UCSD-AML1 (cell line): ENCODE measurements at regions not wholly inside any gene's neighbourhood (a gene's known extent, or its start where the extent isn't known, plus 50 kb on each side); places are given as distances from the start of the nearest gene placed in this dataset.

Experiments used
- DNase-seq: peaks from one replicate; lab custom pipeline; 2025; ENCODE audit not compliant: unreplicated experiment; lab: John Stamatoyannopoulos, UW

GRCh38 chr3:28087591-28087990 lies 153.8 kb upstream of the CMC1 start:
- DNase-seq: no peak

DNA sequence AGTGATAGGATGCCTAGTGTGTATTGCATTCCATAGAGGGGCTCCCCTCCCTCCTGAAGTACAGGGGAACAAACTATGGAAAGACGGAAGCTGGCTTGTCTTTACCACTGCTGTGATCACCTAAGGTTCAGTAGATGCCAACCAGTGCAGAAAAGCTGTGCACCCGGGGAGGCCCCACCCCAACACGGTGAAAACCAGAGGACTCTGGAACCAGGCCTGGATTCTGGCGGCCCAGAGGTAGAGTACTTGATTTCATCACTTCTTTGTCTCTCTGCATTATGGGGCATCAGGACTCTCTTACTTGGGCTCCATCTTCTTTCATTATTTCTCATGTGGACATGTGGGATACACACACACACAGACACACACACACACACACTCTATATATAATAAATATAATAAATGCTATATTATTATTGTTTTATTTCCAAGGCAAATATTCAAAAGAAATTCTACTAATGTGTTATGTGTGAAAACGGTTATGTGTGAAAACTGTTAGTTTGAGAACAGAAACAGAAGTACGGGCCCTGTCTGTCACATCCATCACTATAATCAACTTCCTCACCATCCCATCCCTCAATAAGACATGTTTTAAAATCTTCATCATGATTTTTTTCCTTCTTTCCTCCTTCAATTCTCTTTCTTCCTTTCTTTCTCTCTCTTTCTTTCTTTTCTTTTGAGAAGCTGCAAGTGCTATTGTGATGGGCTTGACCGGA lies 152.4 kb upstream of the CMC1 start:
- DNase-seq: no peak

DNA sequence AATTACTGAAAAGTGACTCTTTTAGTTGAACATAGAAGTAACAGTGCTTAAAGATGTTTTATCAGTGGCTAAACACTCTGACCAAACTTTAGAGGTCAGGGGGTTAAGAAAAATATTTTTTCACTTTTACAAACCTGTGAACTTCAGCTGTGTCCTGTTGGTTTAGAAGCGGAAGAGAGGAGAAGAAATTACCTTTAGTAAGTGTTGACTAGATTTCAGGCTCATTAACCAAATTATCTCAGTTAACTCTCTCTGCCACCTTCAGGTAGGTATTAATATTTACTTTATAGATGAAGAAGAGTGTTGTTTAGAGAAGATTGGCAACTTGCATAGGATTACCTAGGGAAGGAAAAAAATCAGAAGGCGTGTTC lies 151.9 kb upstream of the CMC1 start:
- no peak for DNase-seq

- DNase-seq: no peak
Observed at GRCh38 chr3:28099296-28099695, 142.1 kb upstream of the CMC1 start.

GRCh38 chr3:28101705-28102104 lies 139.7 kb upstream of the CMC1 start:
- no peak for DNase-seq

- DNase-seq: no peak
Observed at GRCh38 chr3:28103861-28104260, 137.6 kb upstream of the CMC1 start.

GRCh38 chr3:28104896-28105534 lies 136.4 kb upstream of the CMC1 start:
- no peak for DNase-seq

DNA sequence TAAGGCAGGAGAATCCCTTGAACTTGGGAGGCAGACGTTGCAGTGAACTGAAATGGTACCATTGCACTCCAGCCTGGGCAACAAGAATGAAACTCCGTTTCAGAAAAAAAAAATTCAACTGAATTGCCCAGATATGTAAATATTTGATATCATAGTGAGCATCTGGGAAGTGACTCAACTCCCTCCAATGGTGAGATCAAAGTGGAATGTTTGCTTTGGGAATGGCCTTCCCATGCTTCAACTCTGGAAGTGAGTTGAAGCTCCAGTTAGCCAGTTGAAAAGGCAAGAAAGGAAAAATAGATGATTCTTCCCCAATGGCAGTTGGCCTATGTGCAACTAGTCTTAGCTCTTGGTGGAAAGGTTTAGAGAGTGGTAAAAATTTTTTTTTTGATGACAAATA lies 131.6 kb upstream of the CMC1 start:
- no peak for DNase-seq

GRCh38 chr3:28110869-28111268 lies 130.6 kb upstream of the CMC1 start:
- DNase-seq: no peak

DNA sequence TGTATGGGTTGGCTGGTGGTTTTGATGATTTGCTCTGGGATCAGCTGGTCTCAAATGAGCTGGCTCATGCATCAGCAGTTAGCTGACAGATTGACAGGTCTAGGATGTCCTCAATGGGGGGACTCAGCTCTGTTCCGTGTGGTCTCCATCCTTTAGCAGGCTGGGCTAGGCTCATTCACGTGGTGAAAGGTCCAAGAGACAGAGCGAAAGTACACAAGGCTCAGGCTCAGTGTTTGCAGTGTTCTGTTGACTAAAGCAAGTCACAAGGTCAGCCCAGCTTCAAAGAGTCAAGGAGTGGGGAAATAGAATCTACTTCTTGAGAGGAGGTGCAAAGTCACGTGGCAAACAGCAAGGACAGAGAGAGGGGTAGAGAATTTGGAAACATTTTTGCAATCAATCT lies 126.5 kb upstream of the CMC1 start:
- no peak for DNase-seq

DNA sequence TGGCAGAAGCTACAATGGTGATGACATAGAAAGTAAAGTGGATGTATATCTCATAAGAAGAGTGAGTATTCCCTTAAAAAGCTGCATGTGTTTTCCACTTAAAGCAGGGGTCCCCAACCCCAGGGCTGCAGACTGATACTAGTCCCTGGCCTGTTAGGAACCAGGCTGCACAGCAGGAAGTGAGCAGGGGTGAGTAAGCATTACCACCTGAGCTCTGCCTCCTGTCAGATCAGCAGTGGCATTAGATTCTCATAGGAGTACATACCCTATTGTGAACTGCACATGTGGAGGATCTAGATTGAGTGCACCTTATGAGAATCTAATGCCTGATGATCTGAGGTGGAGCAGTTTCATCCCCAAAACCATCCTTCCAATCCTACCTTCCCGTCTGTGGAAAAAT lies 126.1 kb upstream of the CMC1 start:
- DNase-seq: no peak

- no peak for DNase-seq
Observed at GRCh38 chr3:28117598-28117997, 123.8 kb upstream of the CMC1 start.

- DNase-seq: no peak
Observed at GRCh38 chr3:28118087-28118486, 123.3 kb upstream of the CMC1 start.

GRCh38 chr3:28122227-28122626 lies 119.2 kb upstream of the CMC1 start:
- no peak for DNase-seq

- DNase-seq: no peak
Observed at GRCh38 chr3:28124882-28125281, 116.5 kb upstream of the CMC1 start.

- no peak for DNase-seq
Observed at GRCh38 chr3:28125342-28125741, 116.1 kb upstream of the CMC1 start.

DNA sequence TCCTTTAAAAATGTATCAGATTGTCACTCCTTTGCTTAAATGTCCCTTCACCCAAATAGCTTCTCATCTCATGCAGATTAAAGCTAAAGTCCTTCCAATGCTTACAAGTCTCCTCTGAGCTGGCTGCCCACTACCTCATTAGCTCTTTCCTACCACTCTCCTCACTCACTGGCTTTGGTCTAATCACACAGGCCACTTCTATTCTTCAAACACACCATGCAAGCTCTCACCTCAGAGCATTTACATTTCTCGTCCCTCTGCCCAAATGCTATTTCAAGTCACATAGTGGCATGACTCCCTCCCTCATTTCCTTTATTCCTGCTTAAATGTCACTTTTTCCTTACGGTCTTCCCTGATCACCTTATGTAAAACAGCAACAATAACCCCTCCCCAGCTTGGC lies 110.6 kb upstream of the CMC1 start:
- no peak for DNase-seq

- no peak for DNase-seq
Observed at GRCh38 chr3:28132941-28133340, 108.5 kb upstream of the CMC1 start.

DNA sequence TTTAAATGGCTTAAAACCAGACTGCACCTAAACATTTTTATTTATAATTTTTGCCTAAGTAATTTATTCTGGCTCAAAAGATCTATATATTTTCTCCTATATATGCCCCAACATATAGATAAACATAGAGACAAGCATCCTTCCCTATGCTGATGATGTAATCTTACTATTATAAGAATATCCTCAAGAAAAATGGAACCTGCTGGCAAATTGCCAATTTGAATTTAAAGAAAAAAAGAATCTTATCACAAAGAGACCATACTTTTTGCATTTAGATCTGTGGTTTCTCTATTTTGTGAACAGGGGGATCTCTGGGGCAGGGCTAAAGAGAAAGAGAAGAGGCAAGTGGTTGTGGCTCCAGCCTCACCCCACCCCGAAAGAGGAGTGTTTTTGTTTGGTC lies 107.2 kb upstream of the CMC1 start:
- DNase-seq: no peak

DNA sequence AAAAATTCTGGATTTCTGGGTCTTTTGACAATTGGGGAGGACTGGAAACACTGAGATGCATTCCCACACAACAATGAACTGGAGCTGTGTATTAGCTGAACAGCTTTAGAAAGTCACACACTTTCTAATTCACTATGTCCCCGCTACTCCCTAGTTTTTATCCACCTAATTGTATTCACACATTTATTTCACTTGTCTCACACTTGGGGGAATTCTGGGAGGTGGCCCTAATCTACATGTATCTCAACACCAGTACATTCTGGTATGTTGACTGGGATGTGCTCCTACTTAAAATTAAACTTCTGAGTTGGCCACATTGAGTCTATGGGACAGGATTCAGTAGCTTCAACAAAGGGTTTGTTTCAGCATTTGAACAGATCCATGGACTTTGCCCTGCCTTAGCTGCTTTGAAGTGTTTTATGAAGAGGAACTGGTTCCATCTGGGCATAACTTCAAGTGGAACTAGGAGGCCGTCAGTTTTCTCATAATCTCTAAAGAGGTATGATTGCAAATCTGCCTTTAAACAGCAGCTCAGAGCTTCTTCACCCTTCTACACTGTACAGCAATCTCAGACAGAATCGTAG lies 106.5 kb upstream of the CMC1 start:
- no peak for DNase-seq

DNA sequence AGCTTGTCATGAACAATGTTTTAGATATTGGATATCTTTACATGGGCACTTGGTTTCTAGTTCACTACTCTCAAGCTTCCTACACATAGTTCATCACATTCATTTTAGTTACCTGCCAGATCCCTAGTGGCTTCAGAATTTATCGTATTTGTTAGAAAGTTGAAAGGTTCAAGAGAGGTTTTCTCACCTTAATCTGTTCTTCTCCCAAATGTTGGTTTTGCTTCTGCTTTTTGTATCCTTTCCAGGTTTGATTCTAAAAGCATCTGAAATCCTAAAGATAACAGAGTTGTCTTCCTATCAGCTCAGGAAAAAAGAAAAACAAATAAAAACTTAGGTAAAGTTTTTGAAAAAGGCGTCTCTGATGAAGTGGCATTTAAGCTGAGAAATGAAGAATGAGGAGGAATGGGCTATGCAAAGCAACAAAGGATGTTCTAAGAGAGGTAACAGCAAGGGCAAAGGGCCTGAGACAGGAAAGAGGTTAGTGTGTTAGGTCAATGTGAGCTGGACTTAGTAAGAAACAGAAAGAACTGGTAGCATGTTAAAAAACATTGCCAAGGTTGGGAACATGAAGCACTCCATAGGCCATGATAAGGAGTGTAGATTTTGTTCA lies 104.7 kb upstream of the CMC1 start:
- DNase-seq: no peak

GRCh38 chr3:28138043-28138610 lies 103.3 kb upstream of the CMC1 start:
- DNase-seq: no peak
